Tibial nerve (tissue), 3 donors: ENCODE measurements at regions not wholly inside any gene's neighbourhood (a gene's known extent, or its start where the extent isn't known, plus 50 kb on each side); places are given as distances from the start of the nearest gene placed in this dataset.

ENCODE experiments used
- CTCF ChIP-seq, 5 experiments: fragments of 200-600 bp in 3 of 5; fragments of 450-650 bp in 2 of 5; sonication (generic) in 3 of 5; IDR thresholded peaks; one replicate each; pipeline ENCODE4 v1.5.1; 2016 to 2019; ENCODE audit warnings: antibody characterized with exemption in 5 of 5, mild to moderate bottlenecking in 3 of 5, moderate library complexity in 2 of 5
- POLR2A ChIP-seq, 2 donors: fragments of 450-650 bp; IDR thresholded peaks; one replicate each; pipeline ENCODE4 v1.6.1; 2017; ENCODE audit warnings: antibody characterized with exemption in 2 of 2, mild to moderate bottlenecking in 2 of 2, moderate library complexity in 2 of 2

- no peak for TF ChIP-seq POLR2A (IDR thresholded peaks at IDR 0.05)
- no peak for TF ChIP-seq CTCF (IDR thresholded peaks at IDR 0.05)
Measured at GRCh38 chr7:85522070-85522469, 335.2 kb upstream of the SEMA3D start.
